B cell (primary cell): ENCODE measurements at regions not wholly inside any gene's neighbourhood (a gene's known extent, or its start where the extent isn't known, plus 50 kb on each side); places are given as distances from the start of the nearest gene placed in this dataset.

Experiments used
- ATAC-seq: fragments of 200-7000 bp; cut with Tn5 transposase; one replicate; pipeline ENCODE4 v1.10.0; 2021; ENCODE audit warnings: low read depth, mild to moderate bottlenecking, moderate number of reproducible peaks, moderate library complexity
- CTCF ChIA-PET: fragments of 350-600 bp; sonication (Branson Sonifier 250); formaldehyde crosslinking; loops from one replicate; lab custom pipeline; 2021; ENCODE audit warnings: antibody characterized with exemption, inconsistent platforms; lab: Charles Lee
- POLR2A ChIA-PET: fragments of 350-600 bp; sonication (Branson Sonifier 250); formaldehyde crosslinking; loops from one replicate; lab custom pipeline; 2021; ENCODE audit warnings: antibody characterized with exemption; lab: Charles Lee
- DNase-seq: peaks from one replicate; pipeline ENCODE4 v3.0.0; 2013
- H2AFZ ChIP-seq: 2 replicates; pipeline ENCODE4 v1.6.1; 2012; ENCODE audit warnings: mild to moderate bottlenecking, low read depth, low read length; ENCODE audit not compliant: insufficient read depth, poor library complexity, severe bottlenecking
- H3K27ac ChIP-seq, 2 donors: 1 replicate in 1 of 2; 2 replicates in 1 of 2; pipeline ENCODE4 v1.5.1; 2012 to 2013; ENCODE audit warnings: low read length in 2 of 2, mild to moderate bottlenecking in 2 of 2, moderate library complexity in 1 of 2
- H3K27me3 ChIP-seq, 4 experiments: fragments of 200-600 bp in 1 of 4; sonication (generic) in 1 of 4; replicated peaks in 1 of 4; 1 replicate in 2 of 4; 2 replicates in 2 of 4; pipeline versions ENCODE4 v1.6.1 to v1.7.0; 2013 to 2016; ENCODE audit warnings: low read length in 3 of 4, mild to moderate bottlenecking in 2 of 4, mixed read lengths in 1 of 4, moderate library complexity in 1 of 4; ENCODE audit not compliant: insufficient read depth in 4 of 4, control insufficient read depth in 3 of 4; ENCODE audit errors: control extremely low read depth in 1 of 4
- H3K36me3 ChIP-seq, 2 experiments: replicated peaks in 1 of 2; 1 replicate in 1 of 2; 2 replicates in 1 of 2; pipeline versions ENCODE4 v1.6.1 to v1.7.1; 2013; ENCODE audit warnings: low read length in 1 of 2; ENCODE audit not compliant: insufficient read depth in 2 of 2, control insufficient read depth in 1 of 2; ENCODE audit errors: control extremely low read depth in 1 of 2, extremely low read depth in 1 of 2
- H3K4me1 ChIP-seq, 2 donors: fragments of 200-600 bp in 1 of 2; sonication (generic) in 1 of 2; 1 replicate in 1 of 2; 2 replicates in 1 of 2; pipeline versions ENCODE4 v1.5.1 to v1.6.1; 2013 to 2017; ENCODE audit warnings: low read length in 2 of 2; ENCODE audit not compliant: control insufficient read depth in 2 of 2, insufficient read depth in 2 of 2
- H3K4me2 ChIP-seq: replicated peaks from 2 replicates; pipeline ENCODE3; 2012; ENCODE audit warnings: mild to moderate bottlenecking, low read depth, low read length; ENCODE audit not compliant: poor library complexity, severe bottlenecking
- H3K4me3 ChIP-seq, 5 experiments: fragments of 200-600 bp in 1 of 5; sonication (generic) in 1 of 5; 1 replicate in 3 of 5; 2 replicates in 2 of 5; pipeline versions ENCODE4 v1.5.1 to v1.7.0; 2011 to 2016; ENCODE audit warnings: low read length in 4 of 5, mild to moderate bottlenecking in 4 of 5, low read depth in 2 of 5, control low read depth in 1 of 5, moderate library complexity in 1 of 5; ENCODE audit not compliant: insufficient read depth in 1 of 5; ENCODE audit errors: control extremely low read depth in 1 of 5, extremely low read depth in 1 of 5
- H3K79me2 ChIP-seq: fragments of 200-600 bp; sonication (generic); one replicate; pipeline ENCODE4 v1.6.0; 2016; ENCODE audit warnings: low read length; ENCODE audit not compliant: control insufficient read depth, insufficient read depth
- H3K9ac ChIP-seq: fragments of 200-600 bp; sonication (generic); 2 replicates; pipeline ENCODE4 v1.6.1; 2017; ENCODE audit warnings: mild to moderate bottlenecking, low read length, moderate library complexity
- H3K9me3 ChIP-seq, 3 donors: one replicate each; pipeline versions ENCODE4 v1.6.1 to v1.7.1; 2013; ENCODE audit warnings: low read length in 2 of 3; ENCODE audit not compliant: control insufficient read depth in 2 of 3, insufficient read depth in 1 of 3; ENCODE audit errors: control extremely low read depth in 1 of 3
- H4K20me1 ChIP-seq: 2 replicates; pipeline ENCODE4 v1.6.0; 2012; ENCODE audit warnings: mild to moderate bottlenecking, low read length; ENCODE audit not compliant: insufficient read depth, control insufficient read depth, poor library complexity, severe bottlenecking
- H3K27ac Mint-ChIP-seq: one replicate; pipeline ENCODE4 v1.8.0; 2021; ENCODE audit warnings: mixed read lengths
- H3K27me3 Mint-ChIP-seq: one replicate; pipeline ENCODE4 v1.8.0; 2021; ENCODE audit warnings: mixed read lengths
- H3K4me1 Mint-ChIP-seq: one replicate; pipeline ENCODE4 v1.8.0; 2021; ENCODE audit warnings: mixed read lengths
- H3K4me3 Mint-ChIP-seq: one replicate; pipeline ENCODE4 v1.8.0; 2021; ENCODE audit warnings: mixed read lengths
- H3K9me3 Mint-ChIP-seq: one replicate; pipeline ENCODE4 v1.8.0; 2022; ENCODE audit warnings: mixed read lengths; ENCODE audit not compliant: insufficient read depth
- EZH2 ChIP-seq: IDR thresholded peaks from 2 replicates; pipeline ENCODE4 v1.6.1; 2012; ENCODE audit warnings: borderline replicate concordance, low read depth, mild to moderate bottlenecking, moderate library complexity, low read length; ENCODE audit not compliant: insufficient read depth, poor library complexity, severe bottlenecking
- whole genome bisulfite sequencing: methylation state at CpG from one replicate; pipeline ENCODE4 v1.1.5; 2013; ENCODE audit warnings: missing lambda C conversion rate; ENCODE audit not compliant: insufficient coverage; 5-methylcytosine and 5-hydroxymethylcytosine counted together
- intact Hi-C: fragments of 100-400 bp; cut with micrococcal nuclease; formaldehyde crosslinking; loops from one replicate; pipeline ENCODE4 v1.10.0; 2022
- TF ChIP-seq, protein P1 (sequence below): fragments of 200-600 bp; IDR thresholded peaks from one replicate; pipeline ENCODE4 v1.8.0; 2022; ENCODE audit warnings: antibody characterized with exemption, mild to moderate bottlenecking

DNA sequence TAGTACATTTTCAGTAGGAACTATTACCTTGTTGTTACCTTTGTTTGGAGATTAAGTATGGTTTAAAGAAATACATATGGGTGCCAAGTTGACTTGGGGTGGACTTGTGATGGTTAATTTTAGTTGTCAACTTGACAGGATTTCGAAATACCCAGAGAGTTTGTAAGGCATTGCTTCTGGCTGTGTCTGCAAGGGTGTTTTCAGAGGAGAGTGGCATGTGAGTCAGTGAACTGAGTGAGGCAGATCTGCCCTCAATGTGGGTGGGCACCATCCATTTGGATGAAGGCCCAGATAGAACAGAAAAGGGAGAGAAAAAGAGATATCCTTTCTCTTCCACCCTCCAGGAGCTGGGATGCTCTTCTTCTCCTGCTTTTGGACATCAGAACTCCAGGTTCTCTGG is 315.5 kb downstream of the GPATCH2 start:
- H4K20me1 ChIP-seq = no peaks in the 10 kb centered on the region
- no peak for DNase-seq
- no peak overlapping the region for H2AFZ ChIP-seq
- H3K4me1 ChIP-seq = no peaks in the 10 kb centered on the region
- no peaks in the 10 kb centered on the region for H3K4me1 Mint-ChIP-seq
- no peak for ATAC-seq
- H3K36me3 ChIP-seq = no peaks in the 10 kb centered on the region
- H3K4me2 ChIP-seq = no peak overlapping the region
- intact Hi-C loops = no loop called here
- 67% methylated on average over 1 of the region's 1 CpG for WGBS
- no peaks in the 10 kb centered on the region for H3K9me3 Mint-ChIP-seq
- no peaks in the 10 kb centered on the region for H3K9me3 ChIP-seq
- no peaks in the 10 kb centered on the region for H3K27me3 Mint-ChIP-seq
- H3K9ac ChIP-seq = no peak overlapping the region
- no peak overlapping the region for H3K27ac Mint-ChIP-seq
- POLR2A ChIA-PET = no interaction called here
- no peak overlapping the region for H3K4me3 ChIP-seq
- TF ChIP-seq, protein P1, sequence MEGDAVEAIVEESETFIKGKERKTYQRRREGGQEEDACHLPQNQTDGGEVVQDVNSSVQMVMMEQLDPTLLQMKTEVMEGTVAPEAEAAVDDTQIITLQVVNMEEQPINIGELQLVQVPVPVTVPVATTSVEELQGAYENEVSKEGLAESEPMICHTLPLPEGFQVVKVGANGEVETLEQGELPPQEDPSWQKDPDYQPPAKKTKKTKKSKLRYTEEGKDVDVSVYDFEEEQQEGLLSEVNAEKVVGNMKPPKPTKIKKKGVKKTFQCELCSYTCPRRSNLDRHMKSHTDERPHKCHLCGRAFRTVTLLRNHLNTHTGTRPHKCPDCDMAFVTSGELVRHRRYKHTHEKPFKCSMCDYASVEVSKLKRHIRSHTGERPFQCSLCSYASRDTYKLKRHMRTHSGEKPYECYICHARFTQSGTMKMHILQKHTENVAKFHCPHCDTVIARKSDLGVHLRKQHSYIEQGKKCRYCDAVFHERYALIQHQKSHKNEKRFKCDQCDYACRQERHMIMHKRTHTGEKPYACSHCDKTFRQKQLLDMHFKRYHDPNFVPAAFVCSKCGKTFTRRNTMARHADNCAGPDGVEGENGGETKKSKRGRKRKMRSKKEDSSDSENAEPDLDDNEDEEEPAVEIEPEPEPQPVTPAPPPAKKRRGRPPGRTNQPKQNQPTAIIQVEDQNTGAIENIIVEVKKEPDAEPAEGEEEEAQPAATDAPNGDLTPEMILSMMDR = no peak
- TF ChIP-seq EZH2 = no peak
- H3K4me3 Mint-ChIP-seq = no peak overlapping the region
- no peak overlapping the region for H3K27ac ChIP-seq
- CTCF ChIA-PET = no interaction called here
- no peaks in the 10 kb centered on the region for H3K79me2 ChIP-seq
- no peaks in the 10 kb centered on the region for H3K27me3 ChIP-seq

DNA sequence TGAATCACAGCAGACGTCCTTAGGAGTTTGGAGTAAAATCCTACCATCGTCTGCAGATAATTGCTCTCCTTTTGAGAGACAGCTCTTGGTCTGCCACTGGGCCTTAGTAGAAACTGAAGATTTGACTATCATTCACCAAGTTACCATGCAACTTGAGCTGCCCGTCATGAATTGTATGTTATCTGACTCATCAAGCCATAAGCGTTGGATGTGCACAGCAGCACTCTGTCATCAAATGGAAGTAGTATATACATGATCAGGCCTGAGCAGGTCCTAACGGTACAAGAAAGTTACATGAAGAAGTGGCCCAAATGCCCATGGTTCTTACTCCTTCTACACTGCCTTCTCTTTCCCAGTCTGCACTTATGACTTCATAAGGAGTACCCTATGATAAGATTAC is 317.8 kb downstream of the GPATCH2 start:
- H3K4me3 Mint-ChIP-seq = no peak overlapping the region
- no peak overlapping the region for H3K27ac Mint-ChIP-seq
- Histone ChIP-seq H3K4me2 (no peak overlapping the region), H3K27ac (no peak overlapping the region), H3K27me3 (no peaks in the 10 kb centered on the region), H3K36me3 (no peaks in the 10 kb centered on the region), H3K9ac (no peak overlapping the region), H2AFZ (no peak overlapping the region), H4K20me1 (no peaks in the 10 kb centered on the region), H3K79me2 (no peaks in the 10 kb centered on the region), H3K4me3 (no peak overlapping the region), H3K4me1 (no peaks in the 10 kb centered on the region), H3K9me3 (no peaks in the 10 kb centered on the region)
- ChIA-PET POLR2A (no interaction called here), CTCF (no interaction called here)
- 78% methylated on average over 4 of the region's 5 CpGs for WGBS
- H3K9me3 Mint-ChIP-seq = no peaks in the 10 kb centered on the region
- H3K27me3 Mint-ChIP-seq = no peaks in the 10 kb centered on the region
- H3K4me1 Mint-ChIP-seq = no peaks in the 10 kb centered on the region
- no peak for ATAC-seq
- TF ChIP-seq EZH2 = no peak
- TF ChIP-seq, protein P1 = no peak
- intact Hi-C loops = no loop called here
- no peak for DNase-seq
